Upper lobe of left lung (tissue), 6 donors: ENCODE measurements at regions not wholly inside any gene's neighbourhood (a gene's known extent, or its start where the extent isn't known, plus 50 kb on each side); places are given as distances from the start of the nearest gene placed in this dataset.
"Not testable (repeated sequence)": the region's sequence is repeated elsewhere in the genome, so short reads cannot be mapped to it uniquely, and the experiment has no call there.

Experiments
- ATAC-seq, 2 donors: fragments of 200-7000 bp; cut with Tn5 transposase; one replicate each; pipeline ENCODE4 v1.9.1; 2022; ENCODE audit warnings: mild to moderate bottlenecking in 2 of 2, moderate library complexity in 2 of 2; ENCODE audit not compliant: low FRiP score in 2 of 2
- DNase-seq, 2 donors: peaks; one replicate each; pipeline ENCODE4 v3.0.0-alpha.2; 2019 to 2020
- H3K27ac ChIP-seq, 4 donors: fragments of 200-600 bp; sonication (generic); one replicate each; pipeline ENCODE4 v1.5.1; 2016 to 2019
- H3K27me3 ChIP-seq, 4 donors: fragments of 200-600 bp; sonication (generic); one replicate each; pipeline ENCODE4 v1.5.1; 2017 to 2019
- H3K36me3 ChIP-seq, 4 donors: fragments of 200-600 bp; sonication (generic); one replicate each; pipeline ENCODE4 v1.5.1; 2016 to 2019
- H3K4me1 ChIP-seq, 4 donors: fragments of 200-600 bp; sonication (generic); one replicate each; pipeline ENCODE4 v1.5.1; 2018 to 2019
- H3K4me3 ChIP-seq, 4 donors: fragments of 200-600 bp; sonication (generic); one replicate each; pipeline ENCODE4 v1.5.1; 2017 to 2019; ENCODE audit warnings: mild to moderate bottlenecking in 2 of 4, moderate library complexity in 1 of 4
- H3K9me3 ChIP-seq, 4 donors: fragments of 200-600 bp; sonication (generic); one replicate each; pipeline ENCODE4 v1.5.1; 2018 to 2019
- CTCF ChIP-seq, 6 experiments: fragments of 450-650 bp in 4 of 6; fragments of 200-600 bp in 2 of 6; sonication (generic) in 2 of 6; IDR thresholded peaks; one replicate each; pipeline ENCODE4 v1.5.1; 2016 to 2019; ENCODE audit warnings: antibody characterized with exemption in 6 of 6
- EP300 ChIP-seq, 4 donors: sonication (generic); formaldehyde crosslinking; IDR thresholded peaks; one replicate each; pipeline ENCODE4 v1.5.1; 2017; ENCODE audit warnings: antibody characterized with exemption in 4 of 4, control low read depth in 2 of 4
- POLR2A ChIP-seq, 4 donors: fragments of 450-650 bp; IDR thresholded peaks; one replicate each; pipeline ENCODE4 v1.5.1; 2016 to 2017; ENCODE audit warnings: antibody characterized with exemption in 4 of 4, mild to moderate bottlenecking in 2 of 4
- POLR2AphosphoS5 ChIP-seq, 2 donors: sonication (generic); formaldehyde crosslinking; IDR thresholded peaks; one replicate each; pipeline ENCODE4 v1.5.1; 2017; ENCODE audit warnings: antibody characterized with exemption in 2 of 2
- WGBS, 2 donors: methylation state at CpG; one replicate each; pipeline ENCODE4 v1.1.5; 2017 to 2018; 5-methylcytosine and 5-hydroxymethylcytosine counted together
- donor health status: DM: no; HTN: no; CAD: no; lungs with moderate emphysema.
- donor health status: DM: no; HTN: yes; CAD: no; lungs with severe emphysema.

GRCh38 chr3:178352326-178353005 lies 183.8 kb upstream of the KCNMB2 start:
- Histone ChIP-seq H3K27me3 (no peaks in the 10 kb centered on the region), H3K36me3 (no peaks in the 10 kb centered on the region), H3K4me1 (no peaks in the 10 kb centered on the region), H3K4me3 (no peak overlapping the region), H3K27ac (no peak overlapping the region), H3K9me3 (no peaks in the 10 kb centered on the region)
- 46 to 56% methylated on average over 3 of the region's 3 CpGs for WGBS, 2 donors
- peak in 1 of 2 donors; percentile 53 for ATAC-seq
- TF ChIP-seq POLR2AphosphoS5 (IDR thresholded peaks at IDR 0.05): no peak
- no peak for DNase-seq

- ATAC-seq (no peak), DNase-seq (no peak)
- no peak overlapping the region for H3K27ac ChIP-seq
- TF ChIP-seq CTCF (IDR thresholded peaks at IDR 0.05) (no peak), EP300 (IDR thresholded peaks at IDR 0.05) (no peak), POLR2AphosphoS5 (IDR thresholded peaks at IDR 0.05) (no peak), POLR2A (IDR thresholded peaks at IDR 0.05) (no peak)
- WGBS, 2 donors: 37 to 57% methylated on average over 1 of the region's 1 CpG
- no peaks in the 10 kb centered on the region for H3K27me3 ChIP-seq
- H3K4me1 ChIP-seq: no peaks in the 10 kb centered on the region
- H3K9me3 ChIP-seq: no peaks in the 10 kb centered on the region
- H3K4me3 ChIP-seq: no peak overlapping the region
- H3K36me3 ChIP-seq: no peaks in the 10 kb centered on the region
Observed at GRCh38 chr3:178353006-178353694, 183.1 kb upstream of the KCNMB2 start.

- ATAC-seq (no peak), DNase-seq (no peak)
- Histone ChIP-seq H3K27me3 (no peaks in the 10 kb centered on the region), H3K9me3 (no peaks in the 10 kb centered on the region), H3K4me3 (no peak overlapping the region), H3K27ac (no peak overlapping the region), H3K36me3 (no peaks in the 10 kb centered on the region), H3K4me1 (no peaks in the 10 kb centered on the region)
- WGBS, 2 donors: 55 to 60% methylated on average over 6 of the region's 6 CpGs
- no peak for TF ChIP-seq CTCF (IDR thresholded peaks at IDR 0.05)
- no peak for TF ChIP-seq POLR2A (IDR thresholded peaks at IDR 0.05)
- TF ChIP-seq POLR2AphosphoS5 (IDR thresholded peaks at IDR 0.05): no peak
- TF ChIP-seq EP300 (IDR thresholded peaks at IDR 0.05): no peak
Observed at GRCh38 chr3:178359728-178360127, 176.5 kb upstream of the KCNMB2 start.

GRCh38 chr3:178363048-178363447 lies 173.2 kb upstream of the KCNMB2 start:
- not testable (repeated sequence) for H3K9me3 ChIP-seq, H3K27me3 ChIP-seq, H3K27ac ChIP-seq, H3K4me1 ChIP-seq, DNase-seq, H3K4me3 ChIP-seq, ATAC-seq, H3K36me3 ChIP-seq
- 80 to 95% methylated on average over 2 of the region's 2 CpGs for WGBS, 2 donors

GRCh38 chr3:178367817-178368617 lies 168.2 kb upstream of the KCNMB2 start:
- no peak overlapping the region for H3K27ac ChIP-seq
- H3K36me3 ChIP-seq: no peaks in the 10 kb centered on the region

More at GRCh38 chr3:178367817-178368617, 168.2 kb upstream of the KCNMB2 start:
- Histone ChIP-seq H3K9me3 (no peaks in the 10 kb centered on the region), H3K4me3 (no peak overlapping the region), H3K27me3 (no peaks in the 10 kb centered on the region), H3K4me1 (no peaks in the 10 kb centered on the region)
- ATAC-seq (no peak), DNase-seq (no peak)
- 34 to 36% methylated on average over 4 of the region's 4 CpGs for WGBS, 2 donors
- no peak for TF ChIP-seq POLR2A (IDR thresholded peaks at IDR 0.05)
- no peak for TF ChIP-seq POLR2AphosphoS5 (IDR thresholded peaks at IDR 0.05)
- no peak for TF ChIP-seq CTCF (IDR thresholded peaks at IDR 0.05)
